Erythroblast (primary cell): ENCODE measurements at regions not wholly inside any gene's neighbourhood (a gene's known extent, or its start where the extent isn't known, plus 50 kb on each side); places are given as distances from the start of the nearest gene placed in this dataset.

Source experiments
- GATA1 ChIP-seq: IDR thresholded peaks from 2 replicates; pipeline ENCODE4 v1.6.1; 2011; ENCODE audit warnings: low read depth, mild to moderate bottlenecking, control low read depth, low read length, moderate library complexity
- POLR2A ChIP-seq: IDR thresholded peaks from 2 replicates; pipeline ENCODE4 v1.6.1; 2011; ENCODE audit warnings: mild to moderate bottlenecking, low read length

DNA sequence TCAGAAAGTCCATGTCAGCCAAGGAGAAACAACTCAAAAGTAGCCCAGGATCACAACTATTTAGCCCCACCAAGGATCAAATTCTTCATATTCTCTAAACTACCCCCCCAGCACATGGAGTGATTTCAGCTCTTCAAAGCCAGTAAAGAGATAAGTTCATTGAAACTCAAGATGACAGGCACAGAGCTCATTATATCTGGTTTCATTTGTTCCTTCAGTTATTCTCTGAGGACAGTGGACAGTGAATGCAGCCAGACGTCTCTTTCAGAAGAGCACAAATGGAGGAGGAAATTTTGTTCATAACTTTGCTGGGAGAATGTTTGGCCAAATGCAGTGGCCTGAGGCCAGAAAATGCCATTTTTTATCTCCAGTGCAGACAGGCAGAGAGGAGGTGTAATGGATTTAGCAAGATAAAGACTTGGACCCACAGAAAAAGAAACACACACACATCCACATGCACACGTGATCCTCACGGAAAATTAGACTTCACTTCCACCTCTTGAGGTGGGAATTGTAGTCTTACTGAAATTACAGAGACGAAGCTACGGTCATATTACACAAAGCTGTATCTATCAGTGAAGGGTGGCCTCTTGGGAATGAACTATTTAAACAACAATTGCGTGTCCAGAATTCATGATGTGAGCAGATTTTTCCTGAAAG is 64.6 kb downstream of the HES1 start:
- TF ChIP-seq POLR2A, result no peak
- no peak for TF ChIP-seq GATA1
